ENCODE measurements at regions not wholly inside any gene's neighbourhood (a gene's known extent, or its start where the extent isn't known, plus 50 kb on each side); places are given as distances from the start of the nearest gene placed in this dataset.
A peak's percentile ranks its signal among the peaks of the same experiment; 100 is the strongest.

DNA sequence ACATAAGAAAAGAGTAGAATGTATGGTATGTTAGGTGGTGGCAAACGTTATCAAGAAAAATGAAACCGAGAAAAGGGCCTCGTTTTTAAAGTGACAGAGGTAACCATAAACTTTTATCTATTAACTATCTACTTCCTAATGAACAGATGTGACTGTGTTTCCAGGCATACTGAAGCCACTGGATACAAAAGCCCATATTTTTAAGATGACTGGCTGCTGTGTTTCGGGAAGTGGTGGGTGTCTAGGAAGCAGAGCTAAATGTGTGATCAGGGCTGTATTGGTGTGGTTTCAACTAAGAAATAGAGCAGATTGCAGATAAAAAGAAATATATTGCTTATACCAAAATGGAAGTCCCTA, 71.8 kb downstream of the CHRM3 start:
- Histone ChIP-seq H2AFZ (ENCODE audit: low read length) (peak overlapping the region; percentile 51), H3F3A (ENCODE audit: insufficient read depth, low read length) (peaks cover 4% of the 10 kb centered on the region; the same call in 1 of the 2 replicates), H3K4me1 (ENCODE audit: low read length) (peaks cover 15% of the 10 kb centered on the region), H3K4me2 (ENCODE audit: low read depth, low read length) (peak overlapping the region; percentile 79), H3K9me2 (replicated peaks; ENCODE audit: insufficient read depth, low read length) (no peaks in the 10 kb centered on the region), H3K27ac (ENCODE audit: low read length) (peak overlapping the region; percentile 30; the same call in 1 of the 2 replicates), H3K27me3 (replicated peaks; ENCODE audit: insufficient read depth, low read length) (no peaks in the 10 kb centered on the region), H3K9me3 (replicated peaks; ENCODE audit: insufficient read depth, low read length) (no peaks in the 10 kb centered on the region; the same call in 1 of the 2 replicates), H3K4me3 (ENCODE audit: low read length) (peak overlapping the region; percentile 52), H3K9ac (ENCODE audit: low read length) (peak overlapping the region; percentile 29; the same call in 1 of the 2 replicates), H4K20me1 (ENCODE audit: insufficient read depth, low read length) (no peaks in the 10 kb centered on the region), H3K79me2 (ENCODE audit: low read length) (0 out of 2 replicates have a peak, but pooled peaks cover 3% of the 10 kb centered on the region), H3K36me3 (replicated peaks; ENCODE audit: insufficient read depth, low read length) (0 out of 2 replicates have a peak, but pooled peaks cover 3% of the 10 kb centered on the region)
- TF ChIP-seq, protein P1, sequence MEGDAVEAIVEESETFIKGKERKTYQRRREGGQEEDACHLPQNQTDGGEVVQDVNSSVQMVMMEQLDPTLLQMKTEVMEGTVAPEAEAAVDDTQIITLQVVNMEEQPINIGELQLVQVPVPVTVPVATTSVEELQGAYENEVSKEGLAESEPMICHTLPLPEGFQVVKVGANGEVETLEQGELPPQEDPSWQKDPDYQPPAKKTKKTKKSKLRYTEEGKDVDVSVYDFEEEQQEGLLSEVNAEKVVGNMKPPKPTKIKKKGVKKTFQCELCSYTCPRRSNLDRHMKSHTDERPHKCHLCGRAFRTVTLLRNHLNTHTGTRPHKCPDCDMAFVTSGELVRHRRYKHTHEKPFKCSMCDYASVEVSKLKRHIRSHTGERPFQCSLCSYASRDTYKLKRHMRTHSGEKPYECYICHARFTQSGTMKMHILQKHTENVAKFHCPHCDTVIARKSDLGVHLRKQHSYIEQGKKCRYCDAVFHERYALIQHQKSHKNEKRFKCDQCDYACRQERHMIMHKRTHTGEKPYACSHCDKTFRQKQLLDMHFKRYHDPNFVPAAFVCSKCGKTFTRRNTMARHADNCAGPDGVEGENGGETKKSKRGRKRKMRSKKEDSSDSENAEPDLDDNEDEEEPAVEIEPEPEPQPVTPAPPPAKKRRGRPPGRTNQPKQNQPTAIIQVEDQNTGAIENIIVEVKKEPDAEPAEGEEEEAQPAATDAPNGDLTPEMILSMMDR (IDR thresholded peaks at IDR 0.05; ENCODE audit: low read length) = no peak
- no peak for TF ChIP-seq EZH2 (optimal IDR thresholded peaks at IDR 0.05; ENCODE audit: low read depth, low read length)
- no peak for TF ChIP-seq EZH2phosphoT487 (IDR thresholded peaks at IDR 0.05; ENCODE audit: low read length)
- peak; percentile 48 for DNase-seq

DNA sequence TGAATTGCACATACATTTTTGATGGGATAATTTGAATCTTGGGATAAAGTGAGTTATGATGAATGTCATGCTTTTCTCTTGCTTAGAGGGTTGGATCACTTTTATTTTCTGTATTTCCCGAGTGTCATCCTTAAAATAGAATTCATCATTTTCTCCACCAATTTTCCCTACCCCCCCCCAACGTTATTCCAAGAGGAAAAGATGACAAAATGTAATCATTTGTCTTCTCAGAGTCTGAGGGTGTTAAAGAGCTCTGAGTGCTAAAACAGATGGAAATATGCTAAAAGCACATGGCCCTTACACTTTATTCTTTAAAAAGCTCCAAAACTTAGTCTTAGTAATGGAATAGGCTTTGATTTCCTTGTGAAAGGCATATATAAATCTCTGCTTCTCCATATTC, 81.4 kb downstream of the CHRM3 start:
- Histone ChIP-seq H3K36me3 (replicated peaks; ENCODE audit: insufficient read depth, low read length) (no peaks in the 10 kb centered on the region), H2AFZ (ENCODE audit: low read length) (no peak overlapping the region), H3K4me3 (ENCODE audit: low read length) (no peak overlapping the region), H3K9me3 (replicated peaks; ENCODE audit: insufficient read depth, low read length) (no peaks in the 10 kb centered on the region), H3K4me1 (ENCODE audit: low read length) (no peaks in the 10 kb centered on the region), H3K4me2 (ENCODE audit: low read depth, low read length) (no peak overlapping the region), H3K9ac (ENCODE audit: low read length) (no peak overlapping the region), H3K27me3 (replicated peaks; ENCODE audit: insufficient read depth, low read length) (no peaks in the 10 kb centered on the region), H3K79me2 (ENCODE audit: low read length) (no peaks in the 10 kb centered on the region), H3K9me2 (replicated peaks; ENCODE audit: insufficient read depth, low read length) (no peaks in the 10 kb centered on the region), H4K20me1 (ENCODE audit: insufficient read depth, low read length) (no peaks in the 10 kb centered on the region), H3F3A (ENCODE audit: insufficient read depth, low read length) (no peaks in the 10 kb centered on the region), H3K27ac (ENCODE audit: low read length) (no peak overlapping the region)
- DNase-seq = no peak
- TF ChIP-seq EZH2phosphoT487 (IDR thresholded peaks at IDR 0.05; ENCODE audit: low read length) (no peak), EZH2 (optimal IDR thresholded peaks at IDR 0.05; ENCODE audit: low read depth, low read length) (no peak)
- TF ChIP-seq, protein P1 (IDR thresholded peaks at IDR 0.05; ENCODE audit: low read length) = no peak

DNA sequence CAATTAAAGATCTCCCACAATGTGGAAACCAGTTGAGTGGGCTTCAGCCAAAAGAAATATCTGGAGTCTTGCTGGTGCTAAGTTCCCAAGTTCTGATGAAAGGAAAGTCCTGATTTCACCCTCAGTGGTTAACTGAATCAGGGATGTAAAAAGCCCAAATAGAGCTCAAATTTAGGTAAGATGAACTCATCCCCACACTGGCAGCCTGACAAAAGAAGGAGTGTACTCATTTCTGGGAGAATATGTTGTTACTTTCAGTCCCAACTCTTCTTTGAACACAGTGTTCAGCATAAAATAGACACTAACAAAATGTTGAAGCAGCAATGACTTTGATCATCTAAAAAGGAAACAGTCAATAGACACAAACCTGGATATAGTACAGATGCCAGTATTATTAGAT, 91.7 kb downstream of the CHRM3 start:
- TF ChIP-seq, protein P1 (IDR thresholded peaks at IDR 0.05; ENCODE audit: low read length) = no peak
- TF ChIP-seq EZH2 (optimal IDR thresholded peaks at IDR 0.05; ENCODE audit: low read depth, low read length) = no peak
- no peak overlapping the region for H3K9ac ChIP-seq (ENCODE audit: low read length)
- H3K79me2 ChIP-seq (ENCODE audit: low read length) = no peaks in the 10 kb centered on the region
- no peaks in the 10 kb centered on the region for H3K9me2 ChIP-seq (replicated peaks; ENCODE audit: insufficient read depth, low read length)
- H3K36me3 ChIP-seq (replicated peaks; ENCODE audit: insufficient read depth, low read length) = no peaks in the 10 kb centered on the region
- H3K27ac ChIP-seq (ENCODE audit: low read length) = no peak overlapping the region
- no peak overlapping the region for H3K4me3 ChIP-seq (ENCODE audit: low read length)
- no peaks in the 10 kb centered on the region for H3K4me1 ChIP-seq (ENCODE audit: low read length)
- H3K27me3 ChIP-seq (replicated peaks; ENCODE audit: insufficient read depth, low read length) = no peaks in the 10 kb centered on the region
- DNase-seq = no peak
- H2AFZ ChIP-seq (ENCODE audit: low read length) = no peak overlapping the region
- H4K20me1 ChIP-seq (ENCODE audit: insufficient read depth, low read length) = no peaks in the 10 kb centered on the region
- no peaks in the 10 kb centered on the region for H3F3A ChIP-seq (ENCODE audit: insufficient read depth, low read length)
- no peak overlapping the region for H3K4me2 ChIP-seq (ENCODE audit: low read depth, low read length)
- H3K9me3 ChIP-seq (replicated peaks; ENCODE audit: insufficient read depth, low read length) = no peaks in the 10 kb centered on the region
